Panc1 (cell line): ENCODE measurements at regions not wholly inside any gene's neighbourhood (a gene's known extent, or its start where the extent isn't known, plus 50 kb on each side); places are given as distances from the start of the nearest gene placed in this dataset.
"Not testable (repeated sequence)": the region's sequence is repeated elsewhere in the genome, so short reads cannot be mapped to it uniquely, and the experiment has no call there.

Experiments
- ATAC-seq: fragments of 200-7000 bp; cut with Tn5 transposase; 2 replicates; pipeline ENCODE4 v1.9.1; 2020; ENCODE audit warnings: mild to moderate bottlenecking, moderate library complexity
- BruUV-seq: library from RNA; stranded (reverse); fragments of 400-500 nt; replicated peaks from 2 replicates; lab custom pipeline; 2021; lab: Mats Ljungman, UMichigan
- CTCF ChIA-PET: fragments of 300-600 bp; sonication (Branson Sonifier 250); formaldehyde crosslinking; loops from one replicate; lab custom pipeline; 2022; ENCODE audit warnings: antibody characterized with exemption; lab: Charles Lee
- POLR2A ChIA-PET: fragments of 300-600 bp; sonication (Branson Sonifier 250); formaldehyde crosslinking; loops from one replicate; lab custom pipeline; 2022; ENCODE audit warnings: antibody characterized with exemption; lab: Charles Lee
- DNase-seq: peaks from one replicate; pipeline ENCODE4 v3.0.0-alpha.2; 2010; ENCODE audit warnings: low read depth, low spot score
- H3K27ac ChIP-seq: 2 replicates; pipeline ENCODE4 v1.5.1; 2011; ENCODE audit warnings: mild to moderate bottlenecking, low read length, inconsistent platforms
- H3K27me3 ChIP-seq: fragments of 200-500 bp; sonication (Bioruptor generic); 2 replicates; pipeline ENCODE4 v1.6.0; 2014; ENCODE audit warnings: low read length, inconsistent platforms; ENCODE audit not compliant: control insufficient read depth, insufficient read depth
- H3K36me3 ChIP-seq: fragments of 200-500 bp; sonication (Bioruptor generic); 2 replicates; pipeline ENCODE4 v1.5.1; 2014; ENCODE audit warnings: inconsistent platforms, mild to moderate bottlenecking, low read length, moderate library complexity; ENCODE audit not compliant: control insufficient read depth, insufficient read depth
- H3K4me1 ChIP-seq: 2 replicates; pipeline ENCODE4 v1.5.1; 2011; ENCODE audit warnings: inconsistent platforms, mild to moderate bottlenecking, low read length, moderate library complexity; ENCODE audit not compliant: control insufficient read depth, insufficient read depth
- H3K4me3 ChIP-seq, 2 experiments: 2 replicates each; pipeline ENCODE4 v1.5.1; 2011 to 2012; ENCODE audit warnings: low read depth in 2 of 2, low read length in 2 of 2, mild to moderate bottlenecking in 2 of 2, inconsistent platforms in 1 of 2, moderate library complexity in 1 of 2
- H3K9me3 ChIP-seq: fragments of 200-500 bp; sonication (Bioruptor generic); 2 replicates; pipeline ENCODE4 v1.5.1; 2014; ENCODE audit warnings: low read depth, mild to moderate bottlenecking, inconsistent platforms, low read length, moderate library complexity; ENCODE audit not compliant: control insufficient read depth, insufficient read depth
- CTCF ChIP-seq: fragments of 450-650 bp; IDR thresholded peaks from 2 replicates; pipeline ENCODE4 v1.5.1; 2017; ENCODE audit warnings: mild to moderate bottlenecking
- POLR2AphosphoS5 ChIP-seq: IDR thresholded peaks from 2 replicates; pipeline ENCODE4 v1.6.1; 2012; ENCODE audit warnings: mild to moderate bottlenecking, low read depth, low read length, moderate library complexity
- REST ChIP-seq, 2 experiments: IDR thresholded peaks; 2 replicates each; pipeline ENCODE4 v1.6.1; 2011 to 2012; ENCODE audit warnings: low read depth in 2 of 2, control low read depth in 1 of 2, low read length in 1 of 2, mild to moderate bottlenecking in 1 of 2, moderate library complexity in 1 of 2; ENCODE audit not compliant: insufficient read depth in 1 of 2
- SIN3A ChIP-seq: IDR thresholded peaks from 2 replicates; pipeline ENCODE4 v1.6.1; 2012; ENCODE audit warnings: low read depth, mild to moderate bottlenecking, low read length, moderate library complexity, borderline replicate concordance; ENCODE audit not compliant: insufficient read depth
- TCF7L2 ChIP-seq: IDR thresholded peaks from 2 replicates; pipeline ENCODE4 v1.6.1; 2011; ENCODE audit warnings: mild to moderate bottlenecking, low read depth, low read length, inconsistent platforms
- in situ Hi-C: cut with HindIII; loops from 2 replicates; pipeline ENCODE4 v1.10.0; 2016; ENCODE audit warnings: low sequenced_read_pairs, low pct_unique_long_range_greater_than_20kb
- intact Hi-C: fragments of 100-400 bp; cut with micrococcal nuclease; formaldehyde crosslinking; loops from one replicate; pipeline ENCODE4 v1.10.0; 2022; ENCODE audit not compliant: unreplicated experiment

GRCh38 chr10:34058845-34059614, 724.6 kb upstream of the NRP1 start:
- Histone ChIP-seq H3K9me3 (peaks cover 5% of the 10 kb centered on the region), H3K4me1 (no peaks in the 10 kb centered on the region), H3K27me3 (no peaks in the 10 kb centered on the region), H3K27ac (no peak overlapping the region), H3K36me3 (no peaks in the 10 kb centered on the region), H3K4me3 (no peak overlapping the region)
- DNase-seq (no peak), ATAC-seq (no peak)
- BruUV-seq = no TSS peak
- in situ Hi-C loops (no loop called here), intact Hi-C loops (no loop called here)
- ChIA-PET CTCF (no interaction called here), POLR2A (no interaction called here)
- TF ChIP-seq POLR2AphosphoS5 (no peak), CTCF (no peak), REST (IDR thresholded peaks at IDR 0.05; ENCODE audit: insufficient read depth in 1 of 2, low read depth in 2 of 2, low read length in 1 of 2) (no peak), TCF7L2 (no peak), SIN3A (no peak)

DNA sequence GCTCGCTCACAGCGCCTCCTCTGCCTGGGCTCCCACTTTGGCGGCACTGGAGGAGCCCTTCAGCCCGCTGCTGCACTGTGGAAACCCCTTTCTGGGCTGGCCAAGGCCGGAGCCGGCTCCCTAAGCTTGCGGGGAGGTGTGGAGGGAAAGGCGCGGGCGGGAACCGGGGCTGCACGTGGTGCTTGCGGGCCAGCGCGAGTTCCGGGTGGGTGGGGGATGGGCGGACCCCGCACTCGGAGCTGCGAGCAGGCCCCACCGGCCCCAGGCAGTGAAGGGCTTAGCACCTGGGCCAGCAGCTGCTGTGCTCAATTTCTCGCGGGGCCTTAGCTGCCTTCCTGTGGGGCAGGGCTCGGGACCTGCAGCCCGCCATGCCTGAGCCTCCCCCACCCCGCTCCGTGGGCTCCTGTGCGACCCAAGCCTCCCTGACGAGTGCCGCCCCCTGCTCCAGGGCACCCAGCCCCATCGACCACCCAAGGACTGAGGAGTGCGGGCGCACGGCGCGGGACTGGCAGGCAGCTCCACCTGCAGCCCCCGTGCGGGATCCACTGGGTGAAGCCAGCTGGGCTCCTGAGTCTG, 721.0 kb upstream of the NRP1 start:
- H3K27ac ChIP-seq, intact Hi-C loops, CTCF ChIA-PET, DNase-seq, in situ Hi-C loops, BruUV-seq, H3K4me1 ChIP-seq, H3K36me3 ChIP-seq, H3K9me3 ChIP-seq, H3K27me3 ChIP-seq, H3K4me3 ChIP-seq, ATAC-seq, POLR2A ChIA-PET: not testable (repeated sequence)

DNA sequence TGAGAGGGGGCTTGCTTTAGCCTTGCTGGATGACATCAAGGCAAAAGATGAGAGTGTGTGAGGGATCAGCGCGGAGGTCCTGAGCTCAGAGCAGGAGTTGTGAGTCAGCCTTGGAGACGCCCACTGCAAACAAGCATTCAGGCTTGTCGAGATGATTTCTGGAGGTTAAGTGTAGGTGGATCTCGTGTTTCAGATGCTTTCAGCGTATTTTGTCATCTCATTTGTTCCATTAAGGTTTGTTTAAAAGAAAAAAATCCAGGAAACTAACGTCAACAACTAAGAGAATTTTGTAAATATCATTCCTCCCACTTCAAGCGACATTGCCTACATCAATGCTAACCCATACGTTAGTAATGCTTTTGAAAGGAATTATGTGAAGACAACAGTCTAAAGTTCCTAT, 715.4 kb upstream of the NRP1 start:
- ATAC-seq (no peak), DNase-seq (no peak)
- CTCF ChIA-PET = no interaction called here
- Histone ChIP-seq H3K4me3 (no peak overlapping the region), H3K4me1 (no peaks in the 10 kb centered on the region), H3K27ac (no peak overlapping the region), H3K27me3 (no peaks in the 10 kb centered on the region), H3K36me3 (no peaks in the 10 kb centered on the region), H3K9me3 (no peaks in the 10 kb centered on the region)
- no peak for TF ChIP-seq REST (IDR thresholded peaks at IDR 0.05; ENCODE audit: insufficient read depth in 1 of 2, low read depth in 2 of 2, low read length in 1 of 2)
- TF ChIP-seq CTCF = no peak
- no peak for TF ChIP-seq SIN3A
- TF ChIP-seq TCF7L2 = no peak
- TF ChIP-seq POLR2AphosphoS5 = no peak
- in situ Hi-C loops = no loop called here
- intact Hi-C loops = no loop called here
- POLR2A ChIA-PET = no interaction called here
- BruUV-seq = no TSS peak
